ENCODE measurements at regions not wholly inside any gene's neighbourhood (a gene's known extent, or its start where the extent isn't known, plus 50 kb on each side); places are given as distances from the start of the nearest gene placed in this dataset.
"Not testable (repeated sequence)": the region's sequence is repeated elsewhere in the genome, so short reads cannot be mapped to it uniquely, and the experiment has no call there.

DNA sequence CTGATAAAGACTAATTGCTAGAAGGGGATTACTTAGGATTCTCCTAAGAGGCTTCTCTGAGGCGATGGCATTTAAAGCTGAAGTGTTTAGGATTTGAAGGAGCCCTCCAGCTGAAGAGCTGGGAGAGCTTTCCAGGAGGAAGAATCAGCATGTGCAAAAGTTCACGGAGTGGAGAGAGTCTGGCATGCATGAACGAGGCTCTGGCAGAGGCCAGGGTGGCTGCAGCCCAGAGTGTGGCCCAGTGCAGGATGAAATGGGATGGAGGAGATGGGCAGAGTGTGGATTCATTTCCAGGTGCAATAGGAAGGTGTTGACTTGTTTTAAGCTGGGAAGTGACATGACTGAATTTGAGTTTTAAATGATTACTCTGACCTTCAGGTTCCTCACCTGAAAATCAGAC lies 249.0 kb upstream of the CCL2 start:
- FAIRE-seq (no peak), DNase-seq (ENCODE audit: insufficient read length, low spot score) (no peak)
- no peak for TF ChIP-seq POLR2A (IDR thresholded peaks at IDR 0.05; ENCODE audit: low read depth, low read length)

DNA sequence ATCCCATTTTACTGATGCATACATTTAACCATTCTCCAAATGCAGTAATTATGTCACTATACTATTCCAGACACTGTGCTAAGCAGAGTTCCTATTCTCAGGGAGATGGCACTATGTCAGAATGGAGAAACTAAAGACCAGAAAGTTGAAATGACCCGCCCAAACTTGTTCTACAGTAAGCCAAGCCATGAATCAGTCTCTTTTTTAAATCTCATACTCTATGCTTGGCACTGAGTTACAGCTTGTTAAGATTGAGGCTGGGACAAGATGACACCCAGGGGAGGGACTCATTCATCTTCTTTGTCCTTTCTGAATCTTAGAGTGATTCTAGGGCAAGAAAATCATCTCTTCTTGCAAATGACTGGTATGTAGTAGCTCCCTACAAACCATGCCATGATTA lies 247.0 kb upstream of the CCL2 start:
- DNase-seq (ENCODE audit: insufficient read length, low spot score), result no peak
- no peak for TF ChIP-seq POLR2A (IDR thresholded peaks at IDR 0.05; ENCODE audit: low read depth, low read length)
- FAIRE-seq, result no peak

DNA sequence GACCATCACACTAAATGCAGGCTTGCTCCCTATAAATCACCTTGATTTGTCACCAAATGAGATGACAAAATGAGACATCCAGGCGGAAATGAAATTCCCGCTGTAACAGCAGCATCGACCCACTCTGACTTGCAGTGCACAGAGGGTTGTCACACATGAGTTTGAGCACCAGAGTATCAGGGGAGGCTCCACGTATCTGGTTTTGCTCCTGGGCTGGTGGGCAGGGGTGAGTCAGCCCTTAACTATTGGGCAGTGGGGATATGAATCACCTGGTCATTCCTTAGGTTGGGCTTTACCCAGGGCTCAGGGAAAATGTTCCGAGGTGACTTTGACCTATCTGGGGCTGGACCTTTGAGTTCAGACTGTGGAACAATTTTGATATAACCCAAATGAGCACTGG lies 245.2 kb upstream of the CCL2 start:
- TF ChIP-seq POLR2A (IDR thresholded peaks at IDR 0.05; ENCODE audit: low read depth, low read length), result no peak
- FAIRE-seq (no peak), DNase-seq (ENCODE audit: insufficient read length, low spot score) (no peak)

DNA sequence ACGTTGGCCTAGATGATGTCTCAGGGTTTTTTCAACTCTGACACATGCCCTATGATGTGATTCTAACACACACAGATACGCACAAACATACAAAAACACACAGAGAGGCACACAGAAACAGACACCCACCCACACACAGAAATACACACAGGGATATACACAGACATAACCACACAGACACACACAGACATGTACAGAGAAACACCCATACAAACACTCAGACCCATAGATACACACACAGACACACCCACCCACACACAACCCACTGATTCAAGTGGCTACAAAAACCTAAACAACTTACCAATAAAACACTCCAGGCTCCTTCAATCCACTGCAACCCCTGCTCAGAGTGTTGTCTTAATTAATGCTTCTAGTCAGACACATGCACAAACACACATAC lies 244.6 kb upstream of the CCL2 start:
- no peak for TF ChIP-seq POLR2A (IDR thresholded peaks at IDR 0.05; ENCODE audit: low read depth, low read length)
- no peak for DNase-seq (ENCODE audit: insufficient read length, low spot score)
- FAIRE-seq, result no peak

DNA sequence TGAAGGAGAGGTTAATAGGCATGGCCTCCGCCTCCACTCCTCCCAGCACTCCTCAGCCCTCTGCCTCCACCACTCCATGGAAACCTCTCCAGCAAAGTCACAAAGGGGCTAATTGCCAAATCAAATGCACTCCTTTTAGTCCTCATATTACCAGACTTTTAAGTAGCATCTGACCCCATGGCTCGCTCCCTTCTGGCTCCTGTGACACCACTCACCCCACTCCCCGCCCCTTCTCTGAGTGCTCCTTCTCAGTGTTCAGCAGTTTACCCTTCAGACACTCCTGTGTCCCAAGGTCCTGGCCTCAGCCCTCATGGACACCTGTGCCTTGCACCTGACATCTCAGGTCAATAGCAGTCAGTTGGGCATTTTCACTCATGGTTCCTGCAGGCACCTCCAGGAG lies 243.5 kb upstream of the CCL2 start:
- DNase-seq (ENCODE audit: insufficient read length, low spot score) (no peak), FAIRE-seq (no peak)
- no peak for TF ChIP-seq POLR2A (IDR thresholded peaks at IDR 0.05; ENCODE audit: low read depth, low read length)

DNA sequence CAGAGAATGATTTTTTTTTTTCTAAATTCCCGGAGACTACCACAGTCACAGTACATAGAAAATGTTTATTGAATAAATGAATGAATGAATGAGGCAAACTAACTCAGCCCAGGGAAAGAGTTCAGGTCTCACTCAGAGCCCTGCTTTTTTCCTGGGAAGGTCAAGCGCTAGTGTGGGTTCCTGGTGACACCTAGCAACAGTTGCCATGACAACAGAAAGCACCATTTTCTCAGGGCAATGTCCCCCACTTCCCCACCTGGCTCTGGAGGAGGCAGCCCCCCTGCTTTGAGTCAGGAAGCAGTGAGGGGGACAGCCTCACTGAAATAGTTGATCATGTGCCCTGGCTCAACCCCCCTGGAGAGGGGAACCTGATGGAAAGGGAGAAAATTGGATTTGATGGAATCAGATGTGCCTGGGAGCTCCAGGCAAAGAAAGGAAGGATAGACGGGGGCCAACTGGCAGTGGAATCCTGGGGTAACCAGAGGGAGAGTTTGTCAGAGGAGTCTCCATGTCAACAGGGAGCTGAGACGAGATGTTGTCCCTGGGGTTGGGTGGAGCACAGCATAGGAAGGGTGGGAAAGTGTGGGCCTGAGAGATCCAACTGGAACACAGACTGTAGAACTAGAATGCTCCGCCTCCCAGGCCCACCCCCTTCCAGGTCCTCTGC lies 242.2 kb upstream of the CCL2 start:
- no peak for FAIRE-seq
- no peak for TF ChIP-seq POLR2A (IDR thresholded peaks at IDR 0.05; ENCODE audit: low read depth, low read length)
- no peak for DNase-seq (ENCODE audit: insufficient read length, low spot score)

DNA sequence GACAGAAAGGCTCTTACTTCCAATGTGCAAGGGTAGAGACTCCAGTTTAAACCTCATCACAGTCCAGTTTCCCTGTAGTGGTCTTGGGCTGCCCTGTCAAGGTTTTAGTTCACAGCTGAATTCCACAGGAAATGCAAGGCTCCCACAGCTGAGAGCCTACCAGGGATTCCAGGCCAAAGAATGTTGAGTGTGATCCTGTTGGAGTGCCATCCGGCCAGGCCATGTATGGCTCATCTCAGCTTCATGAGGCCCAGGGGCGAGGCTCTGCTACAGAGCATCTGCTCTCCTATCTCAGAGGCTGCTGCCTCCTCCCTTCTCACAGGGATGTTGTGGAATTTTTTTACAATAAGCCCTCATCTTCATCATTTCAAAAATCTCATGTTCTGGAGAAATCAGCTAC lies 239.8 kb upstream of the CCL2 start:
- FAIRE-seq (no peak), DNase-seq (ENCODE audit: insufficient read length, low spot score) (no peak)
- TF ChIP-seq POLR2A (IDR thresholded peaks at IDR 0.05; ENCODE audit: low read depth, low read length), result no peak

DNA sequence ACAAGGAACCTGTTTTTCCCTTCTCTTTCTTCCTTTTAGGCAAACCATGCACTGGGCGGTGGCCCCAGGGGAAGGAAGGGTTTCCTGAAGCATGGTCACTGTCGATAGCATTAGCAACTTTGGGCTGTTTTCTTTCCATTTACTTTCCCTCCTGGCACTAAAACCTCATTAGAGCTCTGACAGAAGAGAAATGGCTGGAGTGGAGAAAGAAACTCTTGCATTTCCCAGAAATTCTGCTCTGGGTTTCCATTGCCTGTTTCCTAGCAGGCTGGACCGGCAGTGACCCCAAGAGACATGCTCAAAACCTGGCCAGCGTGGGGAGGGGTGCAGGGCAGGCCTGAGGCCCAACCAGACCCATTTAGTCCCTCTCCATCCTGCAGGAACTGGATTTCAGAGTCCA lies 230.7 kb upstream of the CCL2 start:
- FAIRE-seq (no peak), DNase-seq (ENCODE audit: insufficient read length, low spot score) (no peak)
- no peak for TF ChIP-seq POLR2A (IDR thresholded peaks at IDR 0.05; ENCODE audit: low read depth, low read length)

DNA sequence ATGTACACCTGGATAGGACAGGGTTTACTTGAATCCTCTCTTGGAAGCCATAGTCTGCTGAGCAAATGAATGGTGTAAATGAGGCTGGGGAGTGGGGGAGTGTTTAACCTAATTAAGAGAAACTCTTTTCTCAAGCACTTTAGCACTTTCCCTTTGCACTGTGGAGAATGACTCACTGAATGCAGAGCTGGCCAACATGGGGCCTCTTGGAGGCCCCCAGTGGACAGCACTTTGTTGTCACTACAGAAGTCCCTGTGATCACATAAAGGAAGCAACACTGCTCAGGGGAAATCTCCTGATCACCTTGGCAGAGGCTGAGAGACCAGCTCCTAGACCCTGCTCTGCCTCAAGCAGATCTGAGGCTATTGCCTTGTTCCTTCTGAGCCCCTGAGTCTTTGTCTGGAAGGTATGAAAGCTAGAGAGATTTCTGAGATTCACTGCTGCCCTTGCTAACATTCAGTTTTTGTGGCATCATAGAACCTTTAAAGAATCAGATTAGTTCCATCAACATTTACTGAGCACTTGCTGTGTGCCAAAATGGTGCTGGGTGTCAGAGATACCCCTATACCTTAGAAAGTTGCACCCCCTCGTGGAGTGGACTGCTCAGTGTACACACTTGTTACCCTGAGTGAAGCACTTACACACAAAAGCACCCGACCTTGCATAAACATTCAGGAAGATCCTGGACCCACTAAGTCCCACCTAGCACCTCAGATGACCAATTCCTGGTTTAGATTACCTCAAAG lies 230.1 kb upstream of the CCL2 start:
- no peak for FAIRE-seq
- TF ChIP-seq POLR2A (IDR thresholded peaks at IDR 0.05; ENCODE audit: low read depth, low read length), result no peak
- DNase-seq (ENCODE audit: insufficient read length, low spot score), result no peak

DNA sequence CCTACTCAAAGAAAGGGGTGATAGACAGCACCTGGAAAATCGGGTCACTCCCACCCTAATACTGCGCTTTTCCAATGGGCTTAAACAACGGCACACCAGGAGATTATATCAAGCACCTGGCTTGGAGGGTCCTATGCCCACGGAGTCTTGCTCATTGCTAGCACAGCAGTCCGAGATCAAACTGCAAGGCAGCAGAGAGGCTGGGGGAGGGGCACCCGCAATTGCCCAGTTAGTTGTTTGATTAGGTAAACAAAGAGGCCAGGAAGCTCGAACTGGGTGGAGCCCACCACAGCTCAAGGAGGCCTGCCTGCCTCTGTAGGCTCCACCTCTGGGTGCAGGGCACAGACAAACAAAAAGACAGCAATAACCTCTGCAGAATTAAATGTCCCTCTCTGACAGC lies 224.5 kb upstream of the CCL2 start:
- not testable (repeated sequence) for FAIRE-seq; DNase-seq (ENCODE audit: insufficient read length, low spot score)

DNA sequence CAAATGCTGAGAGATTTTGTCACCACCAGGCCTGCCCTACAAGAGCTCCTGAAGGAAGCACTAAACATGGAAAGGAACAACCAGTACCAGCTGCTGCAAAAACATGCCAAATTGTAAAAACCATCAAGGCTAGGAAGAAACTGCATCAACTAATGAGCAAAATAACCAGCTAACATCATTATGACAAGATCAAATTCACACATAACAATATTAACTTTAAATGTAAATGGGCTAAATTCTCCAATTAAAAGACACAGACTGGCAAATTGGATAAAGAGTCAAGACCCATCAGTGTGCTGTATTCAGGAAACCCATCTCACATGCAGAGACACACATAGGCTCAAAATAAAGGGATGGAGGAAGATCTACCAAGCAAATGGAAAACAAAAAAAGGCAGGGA lies 222.8 kb upstream of the CCL2 start:
- DNase-seq (ENCODE audit: insufficient read length, low spot score); FAIRE-seq: not testable (repeated sequence)

DNA sequence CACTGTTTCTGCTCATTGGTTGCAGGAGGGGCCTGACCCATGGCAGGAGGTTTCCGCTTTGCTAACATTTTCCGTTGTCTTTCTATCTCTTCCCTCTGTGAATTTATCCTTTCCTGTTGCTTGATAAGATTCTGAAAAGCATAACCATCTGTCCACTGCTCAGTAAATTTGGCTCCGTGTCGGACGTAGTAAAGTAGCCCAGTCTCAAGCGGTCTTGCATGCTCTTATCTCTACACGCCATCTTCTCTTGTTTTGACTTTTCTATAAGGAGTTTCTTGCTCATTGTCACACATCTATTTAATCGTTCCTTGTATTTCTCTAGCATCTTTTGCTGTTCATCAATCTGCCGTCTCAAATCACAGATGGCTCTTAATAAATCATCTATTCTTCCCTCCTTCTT lies 216.3 kb upstream of the CCL2 start:
- FAIRE-seq; DNase-seq (ENCODE audit: insufficient read length, low spot score): not testable (repeated sequence)

DNA sequence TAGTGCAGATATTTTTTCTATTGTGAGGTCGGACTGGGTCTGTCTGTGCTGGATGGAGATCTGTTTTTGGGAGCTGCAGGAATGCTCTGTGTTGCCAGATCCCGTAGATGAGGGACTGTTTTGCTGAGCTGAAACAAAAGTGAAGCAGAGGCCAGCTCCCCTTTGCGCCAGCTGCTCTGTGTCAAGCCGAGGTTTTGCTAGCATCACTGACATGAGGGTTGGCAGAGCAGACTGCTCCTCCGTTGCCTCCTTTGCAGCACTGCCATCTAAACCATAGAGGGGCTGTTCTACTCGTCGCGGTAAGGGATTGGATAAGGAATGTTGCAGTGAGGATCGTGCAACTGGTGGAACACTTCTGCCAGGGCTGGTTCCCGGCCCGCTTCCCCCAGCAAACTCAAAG lies 215.9 kb upstream of the CCL2 start:
- FAIRE-seq; DNase-seq (ENCODE audit: insufficient read length, low spot score): not testable (repeated sequence)

DNA sequence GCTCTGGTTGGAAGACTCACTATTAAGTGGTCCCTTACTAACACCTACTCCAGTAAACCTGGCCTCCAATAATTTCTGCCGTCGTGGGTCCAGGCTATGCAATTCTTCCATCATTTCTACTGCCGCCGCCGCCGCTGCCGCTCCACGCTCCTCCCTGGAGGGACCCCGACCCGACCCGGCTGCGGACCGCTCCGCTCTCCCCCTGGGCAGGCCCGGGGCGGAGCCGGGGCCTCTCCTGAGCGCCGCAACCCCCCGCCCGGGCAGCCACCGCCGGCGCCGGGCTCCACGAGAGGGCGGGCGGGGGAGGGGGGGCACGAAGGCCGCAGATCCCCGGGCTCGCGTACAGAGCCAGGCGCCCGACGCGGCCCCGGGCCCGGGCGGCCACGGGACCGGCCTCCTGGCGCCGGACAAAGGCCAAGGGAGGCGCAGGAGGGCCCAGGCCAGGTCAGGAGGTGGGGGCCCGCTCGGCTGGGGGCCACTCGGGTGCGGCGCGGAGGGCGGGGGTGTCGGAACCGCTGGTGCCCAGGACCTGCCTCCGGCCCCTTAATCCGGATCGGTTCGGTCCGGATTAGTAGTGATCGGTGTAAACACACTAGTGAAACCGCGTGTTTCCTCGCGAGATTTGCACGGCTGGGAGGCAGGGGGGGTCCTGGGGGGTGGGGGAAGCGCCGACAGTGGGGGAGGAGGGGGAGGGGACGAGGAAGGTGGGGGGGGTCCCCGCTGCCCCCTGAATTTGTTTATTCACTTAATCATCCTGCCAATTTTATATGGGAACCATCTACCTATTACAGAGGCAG lies 215.1 kb upstream of the CCL2 start:
- DNase-seq (ENCODE audit: insufficient read length, low spot score); FAIRE-seq: not testable (repeated sequence)

DNA sequence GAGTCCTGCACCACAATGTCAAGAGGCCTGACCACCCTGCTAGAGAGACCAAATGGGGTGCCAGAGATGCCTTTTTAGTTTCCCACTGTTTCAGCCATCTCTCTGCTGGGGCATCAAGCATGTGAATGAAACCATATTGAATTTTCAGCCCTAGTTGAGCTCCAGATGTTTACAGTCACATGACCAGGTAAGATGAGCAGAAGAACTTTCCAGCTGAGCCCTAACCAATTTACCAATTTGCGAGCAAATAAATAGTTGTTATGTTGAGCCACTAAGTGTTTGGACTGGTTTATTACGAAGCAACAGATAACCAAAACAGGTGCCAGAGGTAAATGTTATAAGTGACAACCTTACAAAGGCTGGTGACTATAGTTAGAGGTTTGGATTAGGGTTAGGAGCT lies 209.1 kb upstream of the CCL2 start:
- no peak for FAIRE-seq
- no peak for TF ChIP-seq POLR2A (IDR thresholded peaks at IDR 0.05; ENCODE audit: low read depth, low read length)
- no peak for DNase-seq (ENCODE audit: insufficient read length, low spot score)
